Endothelial cell of umbilical vein (primary cell): ENCODE measurements at regions not wholly inside any gene's neighbourhood (a gene's known extent, or its start where the extent isn't known, plus 50 kb on each side); places are given as distances from the start of the nearest gene placed in this dataset.

ENCODE experiments used
- BruUV-seq: library from RNA; stranded (reverse); fragments of 400-500 nt; replicated peaks from 2 replicates; lab custom pipeline; 2021; lab: Mats Ljungman, UMichigan
- CTCF ChIA-PET: fragments of 300-600, 350-600 bp; sonication (Branson Sonifier 250); formaldehyde crosslinking; loops from one replicate; lab custom pipeline; 2021; ENCODE audit warnings: antibody characterized with exemption, inconsistent platforms; lab: Charles Lee
- POLR2A ChIA-PET: fragments of 300-600, 350-600 bp; sonication (Branson Sonifier 250); formaldehyde crosslinking; loops from one replicate; lab custom pipeline; 2021; ENCODE audit warnings: antibody characterized with exemption, inconsistent platforms; lab: Charles Lee
- DNase-seq: peaks from one replicate; pipeline ENCODE4 v3.0.0-alpha.2; 2011; ENCODE audit warnings: low read depth, low spot score
- FAIRE-seq: peaks from 2 replicates; lab custom pipeline; 2011; peaks lifted over from hg19 to GRCh38; lab: Jason Lieb, UNC
- H2AFZ ChIP-seq: 2 replicates; pipeline ENCODE4 v1.6.0; 2012; ENCODE audit warnings: low read depth, low read length, control low read depth, inconsistent platforms
- H3K27ac ChIP-seq: 2 replicates; pipeline ENCODE4 v1.5.1; 2011; ENCODE audit warnings: low read depth, mild to moderate bottlenecking, control low read depth, low read length, moderate library complexity; ENCODE audit not compliant: insufficient read depth
- H3K27me3 ChIP-seq, 2 experiments: 2 replicates each; pipeline versions ENCODE4 v1.6.0 to v1.6.1; 2011; ENCODE audit warnings: low read length in 2 of 2, mixed read lengths in 1 of 2; ENCODE audit not compliant: control insufficient read depth in 2 of 2, insufficient read depth in 2 of 2
- H3K36me3 ChIP-seq, 2 experiments: 2 replicates in 1 of 2; 3 replicates in 1 of 2; pipeline ENCODE4 v1.5.1; 2011; ENCODE audit warnings: low read length in 2 of 2, mild to moderate bottlenecking in 1 of 2, moderate library complexity in 1 of 2; ENCODE audit not compliant: control insufficient read depth in 2 of 2, insufficient read depth in 2 of 2; ENCODE audit errors: extremely low read depth in 1 of 2
- H3K4me1 ChIP-seq: 3 replicates; pipeline ENCODE4 v1.5.1; 2011; ENCODE audit warnings: mild to moderate bottlenecking, low read length; ENCODE audit not compliant: control insufficient read depth, insufficient read depth; ENCODE audit errors: extremely low read depth
- H3K4me2 ChIP-seq: 2 replicates; pipeline ENCODE4 v1.6.1; 2011; ENCODE audit warnings: low read length, control low read depth, mixed read lengths; ENCODE audit not compliant: insufficient read depth
- H3K4me3 ChIP-seq, 3 experiments: fragments of 200-600 bp in 1 of 3; sonication (generic), shearing (Covaris generic) in 1 of 3; replicated peaks in 1 of 3; 2 replicates each; pipeline ENCODE4 v1.5.1; 2011 to 2016; ENCODE audit warnings: control low read depth in 3 of 3, low read length in 3 of 3, mild to moderate bottlenecking in 2 of 3, inconsistent platforms in 1 of 3, low read depth in 1 of 3, moderate library complexity in 1 of 3; ENCODE audit not compliant: insufficient read depth in 1 of 3
- H3K79me2 ChIP-seq: 2 replicates; pipeline ENCODE4 v1.6.0; 2012; ENCODE audit warnings: low read length, inconsistent platforms; ENCODE audit not compliant: control insufficient read depth, insufficient read depth
- H3K9ac ChIP-seq: replicated peaks from 2 replicates; pipeline ENCODE3; 2011; ENCODE audit warnings: low read length, control low read depth; ENCODE audit not compliant: insufficient read depth; ENCODE audit errors: extremely low read depth
- H3K9me1 ChIP-seq: replicated peaks from 3 replicates; pipeline ENCODE4 v1.6.0; 2011; ENCODE audit warnings: mild to moderate bottlenecking, low read length; ENCODE audit not compliant: control insufficient read depth, insufficient read depth; ENCODE audit errors: extremely low read depth
- H3K9me3 ChIP-seq: replicated peaks from 2 replicates; pipeline ENCODE4 v1.5.1; 2012; ENCODE audit warnings: low read length, inconsistent platforms; ENCODE audit not compliant: control insufficient read depth, insufficient read depth
- H4K20me1 ChIP-seq: replicated peaks from 2 replicates; pipeline ENCODE3; 2011; ENCODE audit warnings: mild to moderate bottlenecking, low read length; ENCODE audit not compliant: control insufficient read depth, insufficient read depth; ENCODE audit errors: extremely low read depth
- CTCF ChIP-seq, 2 donors: IDR thresholded peaks; 1 replicate in 1 of 2; 2 replicates in 1 of 2; pipeline ENCODE4 v1.5.1; 2011; ENCODE audit warnings: low read length in 2 of 2, mild to moderate bottlenecking in 2 of 2, moderate library complexity in 2 of 2, control low read depth in 1 of 2, inconsistent platforms in 1 of 2, low read depth in 1 of 2; ENCODE audit not compliant: insufficient read depth in 1 of 2; ENCODE audit errors: extremely low read depth in 1 of 2
- EZH2 ChIP-seq: IDR thresholded peaks from 2 replicates; pipeline ENCODE4 v1.6.1; 2012; ENCODE audit warnings: borderline replicate concordance, low read depth, mild to moderate bottlenecking, moderate library complexity, low read length, inconsistent platforms; ENCODE audit not compliant: severe bottlenecking
- FOS ChIP-seq: IDR thresholded peaks from 2 replicates; pipeline ENCODE4 v1.6.1; 2011; ENCODE audit warnings: mild to moderate bottlenecking, low read length, moderate library complexity, borderline replicate concordance; ENCODE audit not compliant: insufficient read depth
- GATA2 ChIP-seq: IDR thresholded peaks from 2 replicates; pipeline ENCODE4 v1.7.0; 2011; ENCODE audit warnings: low read depth, mild to moderate bottlenecking, moderate library complexity, mixed read lengths, low read length; ENCODE audit not compliant: insufficient read length, insufficient read depth
- JUN ChIP-seq: IDR thresholded peaks from 2 replicates; pipeline ENCODE4 v1.6.1; 2011; ENCODE audit warnings: borderline replicate concordance, low read depth; ENCODE audit not compliant: insufficient read length, insufficient read depth
- MAX ChIP-seq: IDR thresholded peaks from 2 replicates; pipeline ENCODE4 v1.6.1; 2011; ENCODE audit not compliant: insufficient read depth, insufficient read length
- MYC ChIP-seq: IDR thresholded peaks from one replicate; pipeline ENCODE4 v1.6.1; 2011; ENCODE audit warnings: mild to moderate bottlenecking, low read depth, low read length
- POLR2A ChIP-seq: IDR thresholded peaks from 2 replicates; pipeline ENCODE4 v1.6.1; 2012; ENCODE audit warnings: low read depth, mild to moderate bottlenecking, control low read depth, low read length
- POLR2AphosphoS5 ChIP-seq: IDR thresholded peaks from 2 replicates; pipeline ENCODE4 v1.6.1; 2012; ENCODE audit warnings: low read depth, mild to moderate bottlenecking, control low read depth, low read length, moderate library complexity; ENCODE audit not compliant: insufficient read depth
- dilution Hi-C: fragments of 300-500 bp; cut with MboI; formaldehyde crosslinking; loops from one replicate; pipeline ENCODE4 v1.15.0; 2019; ENCODE audit warnings: low sequenced_read_pairs; ENCODE audit not compliant: extremely low pct_ligation_motif_present
- intact Hi-C: fragments of 100-400 bp; cut with micrococcal nuclease; formaldehyde crosslinking; loops from one replicate; pipeline ENCODE4 v1.10.0; 2022

GRCh38 chr4:124501576-124501975, 211.0 kb downstream of the ANKRD50 start:
- DNase-seq (no peak), FAIRE-seq (no peak)
- H3K4me1 ChIP-seq: no peaks in the 10 kb centered on the region
- intact Hi-C loops (no loop called here), dilution Hi-C loops (no loop called here)
- H3K79me2 ChIP-seq: no peaks in the 10 kb centered on the region
- no peaks in the 10 kb centered on the region for H4K20me1 ChIP-seq
- no TSS peak for BruUV-seq
- no peak overlapping the region for H3K4me3 ChIP-seq
- no peak overlapping the region for H2AFZ ChIP-seq
- H3K27me3 ChIP-seq: no peaks in the 10 kb centered on the region
- ChIA-PET POLR2A (no interaction called here), CTCF (no interaction called here)
- H3K9me1 ChIP-seq: no peaks in the 10 kb centered on the region
- no peaks in the 10 kb centered on the region for H3K36me3 ChIP-seq
- H3K4me2 ChIP-seq: no peak overlapping the region
- no peak overlapping the region for H3K9ac ChIP-seq
- H3K27ac ChIP-seq: no peak overlapping the region
- no peaks in the 10 kb centered on the region for H3K9me3 ChIP-seq
- TF ChIP-seq EZH2 (no peak), MYC (no peak), CTCF (IDR thresholded peaks at IDR 0.05; ENCODE audit: extremely low read depth in 1 of 2, insufficient read depth in 1 of 2, low read depth in 1 of 2, low read length in 2 of 2) (no peak), FOS (no peak), POLR2A (no peak), MAX (no peak), JUN (no peak), POLR2AphosphoS5 (no peak), GATA2 (no peak)
